ENCODE measurements at regions not wholly inside any gene's neighbourhood (a gene's known extent, or its start where the extent isn't known, plus 50 kb on each side); places are given as distances from the start of the nearest gene placed in this dataset.
A peak's percentile ranks its signal among the peaks of the same experiment; 100 is the strongest.

DNA sequence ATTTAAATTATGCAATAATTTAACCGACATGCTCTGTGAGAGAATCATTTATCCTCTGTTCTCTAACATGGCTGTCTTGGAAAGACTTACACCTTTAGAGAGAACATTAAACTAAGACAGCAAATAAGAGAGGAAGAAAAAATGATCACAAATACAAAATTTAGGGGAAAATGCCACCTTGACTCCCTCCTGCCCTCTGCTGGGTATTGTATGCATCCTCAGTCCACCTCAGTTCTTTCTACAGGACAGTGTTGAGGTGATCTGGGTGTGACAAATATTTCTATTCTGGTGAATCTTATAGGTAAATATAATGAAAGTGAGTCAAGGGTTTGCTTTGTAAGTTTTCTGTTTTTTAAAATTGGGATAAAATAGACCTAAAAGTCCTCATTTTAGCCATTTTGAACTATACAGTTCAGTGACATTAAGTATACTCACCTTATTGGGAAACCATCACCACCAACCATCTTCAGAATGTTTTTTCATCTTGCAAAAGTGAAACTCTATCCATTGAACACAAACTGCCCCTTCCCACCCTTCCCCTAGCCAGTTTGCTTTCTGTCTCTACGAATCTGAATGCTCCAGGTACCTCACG, 61.5 kb upstream of the ELMO1 start:
- H3K4me3 ChIP-seq = no peak overlapping the region
- no peaks in the 10 kb centered on the region for H3K9me3 Mint-ChIP-seq
- peak; percentile 35 for DNase-seq (ENCODE audit: low spot score)
- H3K79me2 ChIP-seq (ENCODE audit: low read depth) = no peaks in the 10 kb centered on the region
- H3K27ac ChIP-seq = no peak overlapping the region
- no peaks in the 10 kb centered on the region for H3K36me3 Mint-ChIP-seq
- H3K27me3 ChIP-seq = no peaks in the 10 kb centered on the region
- H3K4me3 Mint-ChIP-seq = no peak overlapping the region
- no peak overlapping the region for H2AFZ ChIP-seq (replicated peaks)
- no peaks in the 10 kb centered on the region for H3K9me3 ChIP-seq (ENCODE audit: low read depth)
- no peaks in the 10 kb centered on the region for H3F3A ChIP-seq (ENCODE audit: low read depth)
- H4K20me1 ChIP-seq (ENCODE audit: low read depth) = no peaks in the 10 kb centered on the region
- TF ChIP-seq EZH2phosphoT487 (IDR thresholded peaks at IDR 0.05) = no peak
- TF ChIP-seq, protein P1, sequence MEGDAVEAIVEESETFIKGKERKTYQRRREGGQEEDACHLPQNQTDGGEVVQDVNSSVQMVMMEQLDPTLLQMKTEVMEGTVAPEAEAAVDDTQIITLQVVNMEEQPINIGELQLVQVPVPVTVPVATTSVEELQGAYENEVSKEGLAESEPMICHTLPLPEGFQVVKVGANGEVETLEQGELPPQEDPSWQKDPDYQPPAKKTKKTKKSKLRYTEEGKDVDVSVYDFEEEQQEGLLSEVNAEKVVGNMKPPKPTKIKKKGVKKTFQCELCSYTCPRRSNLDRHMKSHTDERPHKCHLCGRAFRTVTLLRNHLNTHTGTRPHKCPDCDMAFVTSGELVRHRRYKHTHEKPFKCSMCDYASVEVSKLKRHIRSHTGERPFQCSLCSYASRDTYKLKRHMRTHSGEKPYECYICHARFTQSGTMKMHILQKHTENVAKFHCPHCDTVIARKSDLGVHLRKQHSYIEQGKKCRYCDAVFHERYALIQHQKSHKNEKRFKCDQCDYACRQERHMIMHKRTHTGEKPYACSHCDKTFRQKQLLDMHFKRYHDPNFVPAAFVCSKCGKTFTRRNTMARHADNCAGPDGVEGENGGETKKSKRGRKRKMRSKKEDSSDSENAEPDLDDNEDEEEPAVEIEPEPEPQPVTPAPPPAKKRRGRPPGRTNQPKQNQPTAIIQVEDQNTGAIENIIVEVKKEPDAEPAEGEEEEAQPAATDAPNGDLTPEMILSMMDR (IDR thresholded peaks at IDR 0.05) = peak; percentile 82
- no peak overlapping the region for H3K27ac Mint-ChIP-seq
- H3K4me2 ChIP-seq = no peak overlapping the region
- H3K4me1 Mint-ChIP-seq = no peaks in the 10 kb centered on the region
- no peaks in the 10 kb centered on the region for H3K4me1 ChIP-seq
- H3K9ac ChIP-seq = no peak overlapping the region
- H3K36me3 ChIP-seq = no peaks in the 10 kb centered on the region
- peaks cover 3% of the 10 kb centered on the region for H3K27me3 Mint-ChIP-seq (ENCODE audit: insufficient read depth, low read depth)

DNA sequence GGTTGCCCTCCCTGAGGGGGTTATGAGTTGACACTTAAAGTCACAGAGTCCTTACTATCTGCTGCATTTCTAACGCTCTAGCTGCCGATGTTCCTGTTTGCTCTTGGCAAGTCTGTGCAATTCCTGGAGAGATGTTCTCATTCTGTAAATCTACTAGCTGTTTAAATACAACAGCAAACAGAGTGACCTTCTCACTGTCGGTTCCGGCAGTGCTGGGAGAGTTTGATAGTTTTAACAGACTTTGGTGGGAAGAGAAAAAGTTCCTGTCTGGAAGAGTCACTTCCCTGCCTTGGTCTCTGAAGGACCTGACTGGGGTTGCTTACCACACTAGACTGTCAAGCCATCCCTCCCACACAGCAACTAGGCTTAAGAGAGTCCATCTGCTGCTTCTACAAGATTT, 63.3 kb upstream of the ELMO1 start:
- no peaks in the 10 kb centered on the region for H3K9me3 ChIP-seq (ENCODE audit: low read depth)
- Mint-ChIP-seq H3K4me3 (no peak overlapping the region), H3K36me3 (no peaks in the 10 kb centered on the region), H3K27ac (no peak overlapping the region), H3K4me1 (no peaks in the 10 kb centered on the region), H3K27me3 (ENCODE audit: insufficient read depth, low read depth) (peaks cover 3% of the 10 kb centered on the region), H3K9me3 (no peaks in the 10 kb centered on the region)
- no peaks in the 10 kb centered on the region for H3K79me2 ChIP-seq (ENCODE audit: low read depth)
- no peak for DNase-seq (ENCODE audit: low spot score)
- no peaks in the 10 kb centered on the region for H3K27me3 ChIP-seq
- no peak overlapping the region for H3K4me2 ChIP-seq
- no peaks in the 10 kb centered on the region for H3K4me1 ChIP-seq
- H3F3A ChIP-seq (ENCODE audit: low read depth) = no peaks in the 10 kb centered on the region
- no peaks in the 10 kb centered on the region for H3K36me3 ChIP-seq
- TF ChIP-seq EZH2 (IDR thresholded peaks at IDR 0.05) (no peak), EZH2phosphoT487 (IDR thresholded peaks at IDR 0.05) (no peak)
- TF ChIP-seq, protein P1 (IDR thresholded peaks at IDR 0.05) = no peak
- no peak overlapping the region for H3K9ac ChIP-seq
- no peak overlapping the region for H2AFZ ChIP-seq (replicated peaks)
- no peak overlapping the region for H3K27ac ChIP-seq
- no peaks in the 10 kb centered on the region for H4K20me1 ChIP-seq (ENCODE audit: low read depth)
- no peak overlapping the region for H3K4me3 ChIP-seq

DNA sequence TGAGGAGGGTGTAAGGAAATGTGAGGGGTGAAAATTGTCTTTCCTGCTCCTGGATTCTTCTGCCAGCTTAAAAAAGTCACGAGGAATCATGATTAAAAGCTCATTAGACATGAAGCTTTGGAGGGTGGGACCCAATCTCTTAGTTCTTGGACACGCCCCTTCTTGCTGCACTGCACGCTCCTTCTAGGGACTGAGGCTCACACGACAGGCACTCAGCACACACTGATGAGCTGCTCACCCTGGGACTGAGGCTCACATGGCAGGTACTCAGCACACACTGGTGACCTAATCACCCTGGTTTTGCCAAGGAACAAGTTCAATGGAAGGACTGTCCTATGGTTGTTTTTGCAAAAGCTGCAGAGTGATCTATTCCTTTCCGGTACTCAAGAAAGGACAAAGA, 65.8 kb upstream of the ELMO1 start:
- no peak overlapping the region for H3K4me3 Mint-ChIP-seq
- H3K36me3 Mint-ChIP-seq = no peaks in the 10 kb centered on the region

More for the DNA sequence above, 65.8 kb upstream of the ELMO1 start:
- peaks cover 3% of the 10 kb centered on the region for H3K27me3 Mint-ChIP-seq (ENCODE audit: insufficient read depth, low read depth)
- no peaks in the 10 kb centered on the region for H3K36me3 ChIP-seq
- H3K27ac ChIP-seq = no peak overlapping the region
- no peaks in the 10 kb centered on the region for H3K4me1 ChIP-seq
- H3K4me2 ChIP-seq = no peak overlapping the region
- H3K27me3 ChIP-seq = no peaks in the 10 kb centered on the region
- no peak overlapping the region for H3K9ac ChIP-seq
- no peaks in the 10 kb centered on the region for H3K9me3 Mint-ChIP-seq
- H3K4me3 ChIP-seq = no peak overlapping the region
- no peak for DNase-seq (ENCODE audit: low spot score)
- peak overlapping the region; percentile 14 for H2AFZ ChIP-seq (replicated peaks)
- H4K20me1 ChIP-seq (ENCODE audit: low read depth) = no peaks in the 10 kb centered on the region
- H3K27ac Mint-ChIP-seq = no peak overlapping the region
- TF ChIP-seq, protein P1 (IDR thresholded peaks at IDR 0.05) = no peak
- no peak for TF ChIP-seq EZH2phosphoT487 (IDR thresholded peaks at IDR 0.05)
- no peak for TF ChIP-seq EZH2 (IDR thresholded peaks at IDR 0.05)
- no peaks in the 10 kb centered on the region for H3K4me1 Mint-ChIP-seq
- H3K79me2 ChIP-seq (ENCODE audit: low read depth) = no peaks in the 10 kb centered on the region
- no peaks in the 10 kb centered on the region for H3K9me3 ChIP-seq (ENCODE audit: low read depth)
- no peaks in the 10 kb centered on the region for H3F3A ChIP-seq (ENCODE audit: low read depth)

All from neural progenitor cell (in vitro differentiated cells).